ENCODE measurements at regions not wholly inside any gene's neighbourhood (a gene's known extent, or its start where the extent isn't known, plus 50 kb on each side); places are given as distances from the start of the nearest gene placed in this dataset.

DNA sequence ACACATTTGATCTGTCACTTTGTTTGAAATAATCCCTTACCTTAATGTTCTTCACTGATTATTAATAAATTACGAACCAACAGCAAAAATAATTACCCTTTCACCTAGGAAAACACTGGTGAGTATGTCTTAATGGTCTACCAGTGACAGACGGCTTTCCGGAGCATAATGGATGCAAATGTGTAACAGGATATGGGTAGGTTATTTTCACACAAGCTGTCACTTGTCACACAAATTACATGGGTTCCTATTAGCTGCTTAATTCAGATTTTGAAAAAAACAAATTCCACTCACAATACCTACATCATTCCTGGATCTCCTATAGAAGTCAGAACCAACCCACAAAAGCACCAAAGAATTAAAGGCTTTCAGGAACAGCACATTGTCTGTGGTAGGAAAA lies 127.9 kb downstream of the WT1 start:
- H3K4me3 Mint-ChIP-seq: no peak overlapping the region
- TF ChIP-seq, protein P1, sequence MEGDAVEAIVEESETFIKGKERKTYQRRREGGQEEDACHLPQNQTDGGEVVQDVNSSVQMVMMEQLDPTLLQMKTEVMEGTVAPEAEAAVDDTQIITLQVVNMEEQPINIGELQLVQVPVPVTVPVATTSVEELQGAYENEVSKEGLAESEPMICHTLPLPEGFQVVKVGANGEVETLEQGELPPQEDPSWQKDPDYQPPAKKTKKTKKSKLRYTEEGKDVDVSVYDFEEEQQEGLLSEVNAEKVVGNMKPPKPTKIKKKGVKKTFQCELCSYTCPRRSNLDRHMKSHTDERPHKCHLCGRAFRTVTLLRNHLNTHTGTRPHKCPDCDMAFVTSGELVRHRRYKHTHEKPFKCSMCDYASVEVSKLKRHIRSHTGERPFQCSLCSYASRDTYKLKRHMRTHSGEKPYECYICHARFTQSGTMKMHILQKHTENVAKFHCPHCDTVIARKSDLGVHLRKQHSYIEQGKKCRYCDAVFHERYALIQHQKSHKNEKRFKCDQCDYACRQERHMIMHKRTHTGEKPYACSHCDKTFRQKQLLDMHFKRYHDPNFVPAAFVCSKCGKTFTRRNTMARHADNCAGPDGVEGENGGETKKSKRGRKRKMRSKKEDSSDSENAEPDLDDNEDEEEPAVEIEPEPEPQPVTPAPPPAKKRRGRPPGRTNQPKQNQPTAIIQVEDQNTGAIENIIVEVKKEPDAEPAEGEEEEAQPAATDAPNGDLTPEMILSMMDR (IDR thresholded peaks at IDR 0.05; ENCODE audit: unreplicated experiment): no peak
- no peak for DNase-seq (ENCODE audit: low spot score in 2 of 2, unreplicated experiment in 2 of 2)
- no peak overlapping the region for H3K27ac Mint-ChIP-seq
- H3K27me3 Mint-ChIP-seq (ENCODE audit: low read depth): no peaks in the 10 kb centered on the region
- no peaks in the 10 kb centered on the region for H3K9me3 Mint-ChIP-seq
- no peaks in the 10 kb centered on the region for H3K36me3 Mint-ChIP-seq
- H3K4me1 Mint-ChIP-seq: peaks cover 63% of the 10 kb centered on the region

DNA sequence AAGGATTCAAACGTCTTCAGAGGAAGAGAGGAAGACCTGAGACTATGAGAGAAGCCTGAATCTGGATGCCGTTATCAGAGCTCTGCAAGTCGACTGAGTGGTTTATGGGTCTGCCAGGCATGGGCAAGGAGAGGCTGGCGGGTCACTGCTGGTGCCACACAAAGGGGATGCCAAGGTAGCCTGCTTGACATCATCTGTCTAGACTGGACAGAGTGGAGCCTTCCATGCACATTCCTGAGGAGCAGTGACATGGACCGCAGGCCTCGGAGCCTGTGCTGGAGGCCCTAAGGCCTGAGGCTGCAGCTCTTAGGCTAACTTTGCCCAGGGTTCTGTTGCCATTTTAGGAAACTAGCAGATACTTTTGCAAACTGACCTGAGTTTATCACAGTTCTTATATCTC lies 127.4 kb downstream of the WT1 start:
- H3K4me3 Mint-ChIP-seq: no peak overlapping the region
- peaks cover 64% of the 10 kb centered on the region for H3K4me1 Mint-ChIP-seq
- no peaks in the 10 kb centered on the region for H3K36me3 Mint-ChIP-seq
- DNase-seq (ENCODE audit: low spot score in 2 of 2, unreplicated experiment in 2 of 2): no peak
- no peaks in the 10 kb centered on the region for H3K9me3 Mint-ChIP-seq
- TF ChIP-seq, protein P1 (IDR thresholded peaks at IDR 0.05; ENCODE audit: unreplicated experiment): no peak
- H3K27ac Mint-ChIP-seq: no peak overlapping the region
- no peaks in the 10 kb centered on the region for H3K27me3 Mint-ChIP-seq (ENCODE audit: low read depth)

DNA sequence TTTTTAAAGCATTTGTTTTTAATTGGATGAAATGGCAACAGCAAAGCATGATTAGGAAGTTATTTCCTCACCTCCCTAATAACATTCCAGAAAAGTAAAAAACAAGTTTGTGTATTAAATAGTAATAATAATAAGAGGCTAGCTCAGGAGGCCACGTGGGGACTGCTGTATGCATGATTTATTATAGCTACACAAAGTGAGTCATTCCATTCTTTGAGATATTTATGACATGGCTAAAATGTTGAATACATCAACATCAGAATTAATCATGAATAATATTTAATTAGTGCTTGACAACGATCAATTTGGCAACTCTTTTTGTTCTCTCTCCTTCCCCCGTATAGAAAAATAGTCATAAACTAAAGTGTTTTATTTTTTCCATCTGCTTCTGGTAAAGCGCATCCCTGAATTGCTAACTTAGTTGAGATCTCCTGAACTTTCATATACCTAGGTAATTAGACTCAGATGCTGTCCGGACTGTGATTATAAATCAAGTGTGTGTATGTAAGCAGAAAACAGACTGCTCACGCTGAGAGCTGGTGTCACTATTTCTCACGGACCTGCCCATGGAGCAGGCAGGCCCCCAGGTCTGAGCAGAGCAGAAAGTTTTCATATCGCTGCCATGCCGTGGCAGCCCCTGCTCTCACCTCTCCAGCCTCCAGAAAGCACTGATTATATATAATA lies 125.7 kb downstream of the WT1 start:
- TF ChIP-seq, protein P1 (IDR thresholded peaks at IDR 0.05; ENCODE audit: unreplicated experiment): no peak
- Mint-ChIP-seq H3K27ac (peak overlapping the region; percentile 90), H3K27me3 (ENCODE audit: low read depth) (no peaks in the 10 kb centered on the region)

DNA sequence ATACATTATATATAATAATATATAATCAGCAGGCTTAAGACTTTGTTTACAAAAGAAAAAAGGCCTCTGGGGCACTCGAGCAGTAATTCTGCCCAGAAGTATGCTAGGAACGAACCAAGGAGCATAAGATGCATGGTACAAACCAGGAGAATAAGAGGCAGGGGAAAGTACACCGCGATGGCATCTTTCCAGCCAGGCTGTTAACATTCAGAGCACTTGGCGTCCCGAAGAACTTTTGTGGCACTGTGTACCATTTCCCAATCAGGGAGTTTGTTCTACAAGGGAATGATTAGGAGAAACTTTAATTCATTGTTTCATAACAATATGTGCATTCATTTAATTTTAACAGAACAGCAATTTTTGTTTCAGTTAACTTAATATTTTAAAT lies 125.1 kb downstream of the WT1 start:
- DNase-seq (ENCODE audit: low spot score in 2 of 2, unreplicated experiment in 2 of 2): peak in 1 of 2 experiments; percentile 55
- no peaks in the 10 kb centered on the region for H3K36me3 Mint-ChIP-seq
- peak overlapping the region; percentile 25 for H3K4me3 Mint-ChIP-seq
- H3K9me3 Mint-ChIP-seq: no peaks in the 10 kb centered on the region
- H3K27ac Mint-ChIP-seq: peak overlapping the region; percentile 91
- no peaks in the 10 kb centered on the region for H3K27me3 Mint-ChIP-seq (ENCODE audit: low read depth)
- TF ChIP-seq, protein P1 (IDR thresholded peaks at IDR 0.05; ENCODE audit: unreplicated experiment): no peak
- peaks cover 79% of the 10 kb centered on the region for H3K4me1 Mint-ChIP-seq

More for the DNA sequence above, 125.7 kb downstream of the WT1 start:
- H3K4me1 Mint-ChIP-seq: peaks cover 74% of the 10 kb centered on the region
- H3K36me3 Mint-ChIP-seq: no peaks in the 10 kb centered on the region
- no peak for DNase-seq (ENCODE audit: low spot score in 2 of 2, unreplicated experiment in 2 of 2)
- peak overlapping the region; percentile 22 for H3K4me3 Mint-ChIP-seq
- no peaks in the 10 kb centered on the region for H3K9me3 Mint-ChIP-seq

DNA sequence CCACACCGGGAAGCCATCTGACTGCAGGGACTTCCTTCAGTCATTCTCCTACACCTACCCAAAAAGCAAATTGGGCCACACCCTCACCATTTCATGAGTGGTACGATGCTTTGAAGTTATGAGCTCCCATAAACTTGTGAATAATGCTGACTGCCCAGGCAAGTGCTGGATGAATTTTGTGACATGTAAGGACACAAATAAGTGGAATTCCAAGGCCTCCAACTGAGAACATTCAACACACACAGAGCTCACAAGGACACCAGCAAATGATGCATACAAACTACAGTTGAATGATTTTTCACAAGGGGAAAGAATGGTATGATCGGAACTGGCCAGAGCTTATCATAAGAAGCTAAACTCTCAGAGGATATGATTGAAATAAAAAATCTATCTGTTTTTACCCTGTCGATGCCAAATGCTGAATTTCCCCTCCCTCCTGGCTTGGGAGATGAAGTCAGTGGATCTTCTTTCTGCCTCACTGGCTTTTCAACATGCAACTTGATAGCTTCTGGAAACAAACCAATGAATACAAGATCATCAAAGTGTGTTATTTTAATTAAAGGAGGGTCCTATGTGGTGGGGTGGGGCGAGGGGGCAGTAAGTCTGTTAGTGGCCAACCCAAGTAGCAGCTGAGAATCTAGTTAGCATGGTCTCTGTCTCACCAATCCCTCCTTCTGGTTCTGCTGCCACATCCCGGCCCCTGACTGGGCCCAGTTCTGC lies 123.8 kb downstream of the WT1 start:
- peaks cover 82% of the 10 kb centered on the region for H3K4me1 Mint-ChIP-seq
- peak overlapping the region; percentile 91 for H3K27ac Mint-ChIP-seq
- H3K9me3 Mint-ChIP-seq: no peaks in the 10 kb centered on the region
- no peaks in the 10 kb centered on the region for H3K27me3 Mint-ChIP-seq (ENCODE audit: low read depth)
- no peak overlapping the region for H3K4me3 Mint-ChIP-seq
- H3K36me3 Mint-ChIP-seq: no peaks in the 10 kb centered on the region
- TF ChIP-seq, protein P1 (IDR thresholded peaks at IDR 0.05; ENCODE audit: unreplicated experiment): no peak
- DNase-seq (ENCODE audit: low spot score in 2 of 2, unreplicated experiment in 2 of 2): no peak

Measured in mesothelial cell of epicardium (in vitro differentiated cells).